ACC112 (cell line): ENCODE measurements at regions not wholly inside any gene's neighbourhood (a gene's known extent, or its start where the extent isn't known, plus 50 kb on each side); places are given as distances from the start of the nearest gene placed in this dataset.

Experiments
- H2AFZ ChIP-seq: fragments of 200-600 bp; sonication (generic); one replicate; pipeline ENCODE4 v1.6.0; 2017; ENCODE audit warnings: antibody characterized with exemption, low read length; ENCODE audit not compliant: unreplicated experiment
- H3K27ac ChIP-seq: fragments of 200-600 bp; sonication (generic); 2 replicates; pipeline ENCODE4 v1.5.1; 2014; ENCODE audit warnings: low read depth, mild to moderate bottlenecking, antibody characterized with exemption, low read length, moderate library complexity
- H3K27me3 ChIP-seq: fragments of 200-600 bp; sonication (generic); 2 replicates; pipeline ENCODE4 v1.6.1; 2014; ENCODE audit warnings: mild to moderate bottlenecking, antibody characterized with exemption, low read length, moderate library complexity, mixed read lengths; ENCODE audit not compliant: insufficient read depth
- H3K36me3 ChIP-seq: fragments of 200-600 bp; sonication (generic); 2 replicates; pipeline ENCODE4 v1.6.1; 2016; ENCODE audit warnings: mild to moderate bottlenecking, antibody characterized with exemption, low read length, moderate library complexity, mixed read lengths; ENCODE audit not compliant: insufficient read depth
- H3K4me1 ChIP-seq: fragments of 200-600 bp; sonication (generic); one replicate; pipeline ENCODE4 v1.6.1; 2016; ENCODE audit warnings: low read length, mixed read lengths; ENCODE audit not compliant: insufficient read depth, unreplicated experiment, control insufficient read depth
- H3K4me3 ChIP-seq: fragments of 200-600 bp; sonication (generic); 2 replicates; pipeline ENCODE4 v1.5.1; 2014; ENCODE audit warnings: mild to moderate bottlenecking, low read depth, low read length
- H3K79me2 ChIP-seq: fragments of 200-600 bp; sonication (generic); one replicate; pipeline ENCODE4 v1.6.0; 2016; ENCODE audit warnings: low read length; ENCODE audit not compliant: control insufficient read depth, unreplicated experiment, insufficient read depth

- Histone ChIP-seq H3K4me3 (no peak overlapping the region), H3K79me2 (no peaks in the 10 kb centered on the region), H3K36me3 (no peaks in the 10 kb centered on the region), H2AFZ (no peak overlapping the region), H3K27me3 (no peaks in the 10 kb centered on the region), H3K27ac (no peak overlapping the region), H3K4me1 (no peaks in the 10 kb centered on the region)
These were observed 494.1 kb downstream of the CENPC start for GRCh38 chr4:67051000-67051789.

- H3K27ac ChIP-seq = no peak overlapping the region
- no peaks in the 10 kb centered on the region for H3K27me3 ChIP-seq
- no peaks in the 10 kb centered on the region for H3K4me1 ChIP-seq
- no peak overlapping the region for H3K4me3 ChIP-seq
- H3K79me2 ChIP-seq = no peaks in the 10 kb centered on the region
- H3K36me3 ChIP-seq = no peaks in the 10 kb centered on the region
- no peak overlapping the region for H2AFZ ChIP-seq
These were observed 495.9 kb downstream of the CENPC start for GRCh38 chr4:67049446-67049845.

- Histone ChIP-seq H3K27ac (no peak overlapping the region), H3K4me1 (no peaks in the 10 kb centered on the region), H2AFZ (no peak overlapping the region), H3K27me3 (no peaks in the 10 kb centered on the region), H3K79me2 (no peaks in the 10 kb centered on the region), H3K36me3 (no peaks in the 10 kb centered on the region), H3K4me3 (no peak overlapping the region)
These were observed 496.8 kb downstream of the CENPC start for GRCh38 chr4:67048530-67048929.

- no peaks in the 10 kb centered on the region for H3K79me2 ChIP-seq
- no peaks in the 10 kb centered on the region for H3K36me3 ChIP-seq
- no peak overlapping the region for H3K27ac ChIP-seq
- no peak overlapping the region for H2AFZ ChIP-seq
- H3K27me3 ChIP-seq = no peaks in the 10 kb centered on the region
- H3K4me3 ChIP-seq = no peak overlapping the region
- H3K4me1 ChIP-seq = peaks cover 7% of the 10 kb centered on the region
These were observed 505.0 kb downstream of the CENPC start for GRCh38 chr4:67040315-67040714.

GRCh38 chr4:67038228-67038566 is 507.1 kb downstream of the CENPC start:
- H3K79me2 ChIP-seq = no peaks in the 10 kb centered on the region
- no peak overlapping the region for H3K4me3 ChIP-seq
- no peak overlapping the region for H3K27ac ChIP-seq
- no peaks in the 10 kb centered on the region for H3K36me3 ChIP-seq
- no peaks in the 10 kb centered on the region for H3K27me3 ChIP-seq
- no peak overlapping the region for H2AFZ ChIP-seq
- H3K4me1 ChIP-seq = peaks cover 12% of the 10 kb centered on the region

- Histone ChIP-seq H3K36me3 (no peaks in the 10 kb centered on the region), H3K79me2 (no peaks in the 10 kb centered on the region), H3K27ac (no peak overlapping the region), H3K4me3 (no peak overlapping the region), H2AFZ (no peak overlapping the region), H3K4me1 (peaks cover 12% of the 10 kb centered on the region), H3K27me3 (no peaks in the 10 kb centered on the region)
These were observed 507.6 kb downstream of the CENPC start for GRCh38 chr4:67037504-67038227.

GRCh38 chr4:67036791-67037190 is 508.5 kb downstream of the CENPC start:
- no peak overlapping the region for H3K27ac ChIP-seq
- no peaks in the 10 kb centered on the region for H3K79me2 ChIP-seq
- no peak overlapping the region for H2AFZ ChIP-seq
- no peaks in the 10 kb centered on the region for H3K36me3 ChIP-seq
- no peaks in the 10 kb centered on the region for H3K27me3 ChIP-seq
- H3K4me3 ChIP-seq = no peak overlapping the region
- peaks cover 12% of the 10 kb centered on the region for H3K4me1 ChIP-seq

- no peak overlapping the region for H2AFZ ChIP-seq
These were observed 509.3 kb downstream of the CENPC start for GRCh38 chr4:67035986-67036385.

GRCh38 chr4:67035501-67035900 is 509.8 kb downstream of the CENPC start:
- Histone ChIP-seq H3K27ac (peak overlapping the region; percentile 17; the same call in 1 of the 2 replicates), H2AFZ (no peak overlapping the region), H3K27me3 (no peaks in the 10 kb centered on the region), H3K4me3 (no peak overlapping the region), H3K4me1 (peaks cover 12% of the 10 kb centered on the region), H3K36me3 (no peaks in the 10 kb centered on the region), H3K79me2 (no peaks in the 10 kb centered on the region)

More at GRCh38 chr4:67035986-67036385, 509.3 kb downstream of the CENPC start:
- Histone ChIP-seq H3K27ac (peak overlapping the region; percentile 17; the same call in 1 of the 2 replicates), H3K4me1 (peaks cover 12% of the 10 kb centered on the region), H3K27me3 (no peaks in the 10 kb centered on the region), H3K36me3 (no peaks in the 10 kb centered on the region), H3K4me3 (no peak overlapping the region), H3K79me2 (no peaks in the 10 kb centered on the region)

- Histone ChIP-seq H3K27ac (no peak overlapping the region), H3K79me2 (no peaks in the 10 kb centered on the region), H3K27me3 (no peaks in the 10 kb centered on the region)
These were observed 514.7 kb downstream of the CENPC start for GRCh38 chr4:67030636-67031035.

GRCh38 chr4:67020438-67020797 is 524.9 kb downstream of the CENPC start:
- H3K4me1 ChIP-seq = peaks cover 7% of the 10 kb centered on the region
- no peaks in the 10 kb centered on the region for H3K79me2 ChIP-seq
- no peak overlapping the region for H3K27ac ChIP-seq
- H3K27me3 ChIP-seq = no peaks in the 10 kb centered on the region
- no peak overlapping the region for H3K4me3 ChIP-seq
- no peak overlapping the region for H2AFZ ChIP-seq
- H3K36me3 ChIP-seq = no peaks in the 10 kb centered on the region

More at GRCh38 chr4:67030636-67031035, 514.7 kb downstream of the CENPC start:
- Histone ChIP-seq H3K4me3 (no peak overlapping the region), H3K36me3 (no peaks in the 10 kb centered on the region), H2AFZ (no peak overlapping the region), H3K4me1 (peaks cover 5% of the 10 kb centered on the region)
